HG02970 (cell line): ENCODE measurements at regions not wholly inside any gene's neighbourhood (a gene's known extent, or its start where the extent isn't known, plus 50 kb on each side); places are given as distances from the start of the nearest gene placed in this dataset.

ENCODE experiments used
- ATAC-seq: cut with Tn5 transposase; IDR thresholded peaks from one replicate; pipeline ENCODE4 v1.9.1; 2021; ENCODE audit warnings: mild to moderate bottlenecking, moderate library complexity, moderate number of reproducible peaks; ENCODE audit not compliant: unreplicated experiment, low FRiP score

GRCh38 chr22:48256041-48256739 lies 1493.7 kb downstream of the TBC1D22A start:
- ATAC-seq = no peak

DNA sequence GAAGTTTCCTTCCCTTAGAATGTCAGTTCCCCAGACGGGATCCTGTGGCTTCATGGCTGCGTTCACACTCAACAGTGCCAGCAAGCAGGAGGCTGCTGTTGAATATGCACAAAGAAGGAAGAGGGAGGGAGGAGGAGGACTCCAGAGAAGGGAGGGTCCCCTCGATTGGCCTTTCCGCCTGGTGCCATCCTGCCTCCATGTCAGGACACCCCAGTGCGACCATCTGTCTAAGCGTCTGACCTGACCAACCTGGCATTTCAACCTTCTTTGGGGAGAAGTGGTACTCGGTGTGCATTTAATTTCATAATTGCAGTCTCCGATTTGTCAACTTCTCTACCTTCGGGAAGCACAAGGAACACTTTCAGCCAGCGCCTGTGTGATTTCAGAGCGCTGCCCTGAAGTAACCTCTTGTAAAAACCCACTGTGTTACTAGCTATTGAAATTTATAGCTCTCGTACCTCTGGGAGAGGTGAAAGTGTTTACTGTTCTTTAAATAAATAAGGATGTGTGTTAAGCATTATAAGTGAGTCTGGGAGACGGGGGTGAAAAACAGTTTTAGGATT lies 1491.9 kb downstream of the TBC1D22A start:
- no peak for ATAC-seq

- no peak for ATAC-seq
Measured at GRCh38 chr22:48253573-48253972, 1491.1 kb downstream of the TBC1D22A start.

DNA sequence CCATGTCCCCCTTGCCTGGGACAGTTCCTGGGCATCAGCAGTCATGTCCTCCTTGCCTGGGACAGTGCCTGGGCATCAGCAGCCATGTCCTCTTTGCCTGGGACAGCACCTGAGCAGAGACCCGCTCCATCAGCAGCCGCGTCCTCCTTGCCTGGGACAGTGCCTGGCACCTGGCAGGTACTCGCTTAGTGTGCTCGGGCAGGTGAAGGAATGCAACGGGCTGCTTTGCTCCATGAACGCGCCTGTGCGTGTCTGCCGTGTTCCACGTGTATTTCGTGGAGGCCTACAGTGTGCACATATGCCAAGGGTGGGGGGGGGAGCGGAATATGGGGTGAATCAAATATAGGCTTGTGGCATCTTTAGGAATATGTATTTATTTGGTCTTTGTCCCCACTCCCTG lies 1490.7 kb downstream of the TBC1D22A start:
- ATAC-seq = no peak

DNA sequence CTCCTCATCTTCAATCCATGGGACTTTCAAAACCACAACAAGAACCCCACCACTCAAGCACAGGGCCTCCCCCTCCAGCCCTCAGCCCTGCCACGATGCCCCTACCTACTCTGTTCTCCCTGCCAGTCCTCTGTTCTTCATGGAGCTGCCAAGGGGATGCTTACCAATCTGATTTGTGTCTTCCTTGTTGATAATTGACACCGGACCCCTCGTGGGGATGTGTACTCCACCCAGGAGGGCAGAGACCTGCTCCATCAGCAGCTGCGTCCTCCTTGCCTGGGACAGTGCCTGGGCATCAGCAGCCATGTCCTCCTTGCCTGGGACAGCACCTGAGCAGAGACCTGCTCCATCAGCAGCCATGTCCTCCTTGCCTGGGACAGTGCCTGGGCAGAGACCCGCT lies 1489.2 kb downstream of the TBC1D22A start:
- ATAC-seq = no peak

DNA sequence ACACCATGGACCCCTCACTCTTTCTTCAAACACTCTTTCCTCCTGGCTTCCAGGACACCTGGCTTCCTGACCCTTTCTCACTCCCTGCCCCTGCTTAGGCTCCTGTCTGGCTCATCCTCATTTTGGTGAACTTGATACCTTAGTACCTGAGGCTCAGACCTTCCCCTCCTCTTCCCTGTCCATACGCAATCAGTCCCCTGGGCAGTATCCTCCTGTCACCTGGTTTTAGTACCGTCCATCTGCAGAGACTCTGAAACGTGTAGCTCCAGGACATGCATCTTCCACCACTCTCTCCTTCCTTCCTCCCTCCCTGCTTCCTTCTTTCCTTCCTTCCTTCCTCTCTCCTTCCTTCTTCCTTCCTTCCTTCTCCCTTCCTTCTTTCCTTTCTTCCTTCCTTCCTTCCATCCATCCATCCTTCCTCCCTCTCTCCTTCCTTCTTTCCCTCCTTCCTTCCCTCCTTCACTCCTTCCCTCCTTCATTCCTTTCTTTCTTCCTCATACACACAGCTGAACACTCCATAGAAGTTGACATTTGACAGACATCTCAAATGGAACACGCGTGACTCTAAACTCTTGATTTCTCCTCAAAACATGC lies 1488.6 kb downstream of the TBC1D22A start:
- no peak for ATAC-seq

GRCh38 chr22:48250286-48250895 lies 1487.9 kb downstream of the TBC1D22A start:
- ATAC-seq = no peak

- no peak for ATAC-seq
Measured at GRCh38 chr22:48249713-48250268, 1487.3 kb downstream of the TBC1D22A start.

DNA sequence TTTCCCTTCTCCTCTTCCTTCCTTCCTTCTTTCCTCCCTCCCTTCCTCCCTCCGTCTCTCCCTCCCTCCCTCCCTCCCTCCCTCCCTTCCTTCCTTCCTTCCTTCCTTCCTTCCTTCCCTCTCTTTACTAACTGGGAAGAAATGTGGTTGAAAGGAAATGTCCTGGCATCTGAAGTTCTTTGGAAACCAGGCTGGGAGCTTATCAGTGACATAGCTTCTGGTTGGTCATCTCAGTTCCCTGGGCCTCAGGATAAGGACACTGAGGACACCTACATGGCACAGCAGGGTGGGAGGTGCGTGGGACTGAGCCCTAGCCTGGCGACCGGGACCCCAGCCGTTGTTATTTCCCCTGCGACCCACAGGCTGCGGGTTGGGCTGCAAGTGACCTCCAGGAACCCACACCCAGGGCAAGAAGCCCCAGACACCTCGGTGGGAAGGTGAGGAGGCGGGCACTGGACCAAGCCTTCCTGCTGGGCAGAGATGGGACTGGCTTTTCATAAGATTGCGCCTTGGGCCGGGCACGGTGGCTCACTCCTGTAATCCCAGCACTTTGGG lies 1486.5 kb downstream of the TBC1D22A start:
- no peak for ATAC-seq

GRCh38 chr22:48247829-48248228 lies 1485.4 kb downstream of the TBC1D22A start:
- ATAC-seq = no peak

GRCh38 chr22:48245196-48245485 lies 1482.7 kb downstream of the TBC1D22A start:
- no peak for ATAC-seq

DNA sequence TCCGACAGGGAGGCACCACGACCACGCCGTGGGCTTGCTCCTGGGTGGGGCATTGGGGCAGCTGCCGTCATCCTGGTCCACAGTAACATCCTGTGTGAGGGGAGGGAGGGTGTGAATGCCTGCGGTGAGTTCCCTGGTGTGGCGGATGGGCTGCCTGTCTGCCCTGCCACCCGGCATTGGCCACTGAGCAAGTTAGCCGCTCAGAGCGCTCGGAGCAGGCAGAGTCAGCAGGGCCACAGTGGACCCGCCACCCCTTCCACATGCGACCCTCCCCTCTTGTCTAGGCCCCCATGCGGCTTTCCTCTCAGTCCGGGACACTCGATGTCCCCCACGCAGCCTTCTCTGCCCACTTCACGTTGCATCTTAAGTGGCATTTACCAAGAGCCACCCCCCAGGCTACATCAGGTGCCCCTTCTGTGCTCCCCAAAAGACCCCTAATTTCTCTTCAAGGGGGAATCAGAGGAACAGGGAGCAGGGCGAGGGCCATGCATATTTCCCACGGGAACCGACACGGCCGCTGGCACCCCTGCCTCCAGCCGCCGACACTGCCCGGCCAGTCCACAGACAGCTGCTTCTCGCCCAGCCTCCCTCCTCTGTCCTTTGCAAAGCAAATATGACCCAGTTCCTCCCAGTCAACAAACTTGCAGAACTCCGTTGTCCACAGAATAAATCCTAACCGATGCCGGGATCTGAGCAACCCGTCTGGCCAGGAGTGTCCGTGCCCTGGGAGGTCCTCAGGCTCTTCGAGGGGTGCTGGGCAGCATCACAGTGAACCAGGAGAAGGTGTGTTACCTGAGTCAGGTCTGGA lies 1482.1 kb downstream of the TBC1D22A start:
- no peak for ATAC-seq

DNA sequence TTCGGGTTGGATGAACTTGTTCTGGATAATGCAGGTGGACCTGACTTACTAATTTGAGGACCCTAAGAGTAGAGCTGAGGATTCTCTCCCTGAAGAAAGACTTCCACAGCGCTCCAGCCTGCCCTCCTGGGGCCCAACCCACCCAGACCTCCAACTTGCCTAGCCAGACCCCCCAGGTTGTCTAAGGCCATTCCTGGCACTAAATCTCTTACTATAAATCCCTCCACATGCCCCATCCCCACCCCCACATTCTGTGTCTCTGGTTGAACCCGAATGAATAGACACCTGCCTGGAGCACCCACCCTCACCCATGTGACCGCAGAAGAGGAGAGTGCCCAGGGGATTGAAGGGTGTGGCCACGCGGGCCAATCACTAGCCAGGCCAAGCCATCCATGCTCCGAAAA lies 1480.0 kb downstream of the TBC1D22A start:
- no peak for ATAC-seq

DNA sequence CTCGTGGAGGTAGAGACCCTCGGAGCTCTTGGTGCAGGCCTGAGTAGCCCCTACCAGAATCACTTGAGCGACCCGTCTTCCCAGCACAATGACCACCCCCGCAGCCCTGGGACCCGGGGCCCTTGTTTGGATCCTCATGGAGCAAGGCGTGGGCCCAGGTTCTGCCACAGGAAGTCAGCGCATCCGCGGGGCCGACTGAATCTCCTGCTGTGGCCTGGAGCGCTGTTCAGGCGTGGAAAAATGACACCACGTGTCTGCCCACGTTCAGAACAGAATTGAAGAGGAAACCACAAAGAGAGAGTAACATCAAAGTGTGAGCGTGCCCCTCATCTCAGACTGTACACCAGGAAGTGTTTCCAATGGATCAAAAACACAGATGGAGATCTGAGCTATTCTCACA lies 1479.2 kb downstream of the TBC1D22A start:
- ATAC-seq = no peak

DNA sequence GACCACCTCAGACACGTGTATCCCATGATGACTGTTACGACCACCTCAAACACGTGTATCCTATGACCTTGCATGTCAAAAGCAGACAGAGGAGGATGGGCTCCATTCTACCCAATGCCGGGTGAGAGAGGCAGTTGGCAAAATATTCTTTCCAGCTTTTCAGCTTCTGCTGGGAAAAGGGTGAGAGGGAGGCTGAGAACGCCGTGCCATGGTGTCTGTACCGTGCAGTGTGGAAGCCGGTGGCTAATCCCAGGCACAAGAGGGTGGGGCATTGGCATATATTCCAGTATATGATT lies 1478.4 kb downstream of the TBC1D22A start:
- ATAC-seq = no peak

DNA sequence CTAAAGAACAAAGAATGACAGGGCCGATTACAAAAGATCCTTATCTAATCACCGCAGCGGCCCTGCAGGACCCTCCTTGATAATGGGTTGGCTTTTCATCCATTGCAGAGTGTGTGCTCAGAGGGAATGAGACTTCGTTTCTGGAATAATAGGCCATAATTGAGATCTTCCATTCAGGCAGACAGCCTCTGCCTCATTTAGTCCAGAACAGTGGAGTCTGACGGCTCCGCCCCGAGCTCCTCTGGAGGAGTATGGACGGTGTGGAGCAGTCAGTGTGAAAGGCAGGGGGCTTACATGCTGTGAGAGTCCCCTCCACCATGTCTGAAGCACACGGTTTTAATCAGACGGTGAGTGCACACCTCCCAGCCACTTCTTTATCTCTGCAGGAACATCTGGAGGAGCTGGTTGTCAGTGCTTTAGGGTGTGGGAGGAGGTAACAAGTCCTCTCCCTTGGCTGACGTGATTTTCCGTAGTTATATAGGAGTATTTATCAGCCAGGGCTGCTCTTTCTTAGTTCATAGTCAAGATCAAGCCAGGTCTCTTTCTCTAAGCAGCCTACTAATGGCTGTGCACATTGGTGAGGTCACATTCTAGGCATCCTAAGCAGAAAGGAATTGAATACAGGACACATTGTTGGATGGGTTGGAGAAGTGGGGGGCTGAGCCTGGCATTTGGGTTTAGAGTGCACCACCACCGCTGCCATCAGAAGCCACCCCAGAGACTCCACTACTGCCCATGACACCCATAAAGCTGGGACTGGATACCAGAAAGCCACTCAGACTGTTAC lies 1477.9 kb downstream of the TBC1D22A start:
- ATAC-seq = no peak

DNA sequence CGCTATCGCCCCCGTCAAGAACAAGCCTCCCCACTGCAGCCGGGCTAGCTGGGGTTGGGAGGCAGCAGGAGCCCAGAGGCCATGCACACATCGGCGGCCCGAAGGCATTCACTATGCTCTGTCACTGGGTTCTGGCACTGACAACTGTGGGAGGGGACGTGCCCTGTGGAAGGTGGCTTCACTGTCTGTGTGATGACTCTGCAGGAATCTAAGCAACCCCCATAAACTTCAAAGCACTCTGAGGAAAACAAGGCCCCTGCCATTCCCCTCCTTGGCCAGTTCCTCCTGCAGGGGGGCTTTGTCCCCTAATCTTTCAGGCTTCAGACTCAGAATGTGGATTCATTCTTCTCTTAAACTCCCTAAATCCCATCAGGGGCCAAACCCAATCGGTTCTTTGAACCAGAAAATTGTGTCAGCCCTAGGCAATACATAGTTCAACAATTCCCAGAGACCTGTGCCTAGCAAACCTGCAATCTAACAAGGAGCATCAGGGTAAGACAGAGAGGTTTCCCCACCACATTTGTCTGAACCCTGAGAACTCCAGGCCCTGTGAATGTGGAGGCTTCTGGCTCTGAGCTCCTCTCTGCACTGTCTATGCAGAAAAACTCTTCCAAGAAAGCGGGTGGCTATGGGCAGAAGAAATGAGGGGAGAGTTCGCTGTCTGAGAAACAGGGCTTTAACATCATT lies 1477.2 kb downstream of the TBC1D22A start:
- no peak for ATAC-seq

- no peak for ATAC-seq
Measured at GRCh38 chr22:48238966-48239365, 1476.5 kb downstream of the TBC1D22A start.

GRCh38 chr22:48238284-48238915 lies 1476.0 kb downstream of the TBC1D22A start:
- ATAC-seq = no peak
